DOHH2 (cell line): ENCODE measurements at regions not wholly inside any gene's neighbourhood (a gene's known extent, or its start where the extent isn't known, plus 50 kb on each side); places are given as distances from the start of the nearest gene placed in this dataset.

ENCODE experiments used
- H3F3A ChIP-seq: fragments of 200-600 bp; sonication (generic), shearing (Covaris generic); 2 replicates; pipeline ENCODE4 v1.6.0; 2016; ENCODE audit warnings: antibody characterized with exemption, mild to moderate bottlenecking; ENCODE audit not compliant: control insufficient read depth, insufficient read depth
- H3K27ac ChIP-seq: fragments of 200-600 bp; sonication (generic); 2 replicates; pipeline ENCODE4 v1.5.1; 2014; ENCODE audit warnings: low read depth, mild to moderate bottlenecking, low read length, moderate library complexity
- H3K27me3 ChIP-seq: fragments of 200-600 bp; sonication (generic); 2 replicates; pipeline ENCODE4 v1.6.1; 2014; ENCODE audit warnings: mild to moderate bottlenecking, low read length, mixed read lengths; ENCODE audit not compliant: control insufficient read depth
- H3K36me3 ChIP-seq: fragments of 200-600 bp; sonication (generic); 2 replicates; pipeline ENCODE4 v1.6.1; 2014; ENCODE audit warnings: mild to moderate bottlenecking, low read length, moderate library complexity, mixed read lengths; ENCODE audit not compliant: control insufficient read depth
- H3K4me1 ChIP-seq: fragments of 200-600 bp; sonication (generic); 2 replicates; pipeline ENCODE4 v1.6.1; 2014; ENCODE audit warnings: mild to moderate bottlenecking, low read length, mixed read lengths; ENCODE audit not compliant: control insufficient read depth
- H3K4me2 ChIP-seq: fragments of 200-600 bp; sonication (generic); 2 replicates; pipeline ENCODE4 v1.6.0; 2014; ENCODE audit warnings: mild to moderate bottlenecking, low read length, moderate library complexity
- H3K4me3 ChIP-seq: fragments of 200-600 bp; sonication (generic); 2 replicates; pipeline ENCODE4 v1.5.1; 2014; ENCODE audit warnings: mild to moderate bottlenecking, low read length, mixed read lengths
- H3K79me2 ChIP-seq: fragments of 200-600 bp; sonication (generic); 2 replicates; pipeline ENCODE4 v1.6.1; 2014; ENCODE audit warnings: mild to moderate bottlenecking, low read length, mixed read lengths; ENCODE audit not compliant: control insufficient read depth
- H3K9me2 ChIP-seq: fragments of 200-600 bp; sonication (generic); replicated peaks from 2 replicates; pipeline ENCODE4 v1.6.1; 2014; ENCODE audit warnings: mild to moderate bottlenecking, low read length, mixed read lengths; ENCODE audit not compliant: control insufficient read depth
- H3K9me3 ChIP-seq: fragments of 200-600 bp; sonication (generic); 2 replicates; pipeline ENCODE4 v1.6.1; 2014; ENCODE audit warnings: antibody characterized with exemption, low read length, mixed read lengths; ENCODE audit not compliant: control insufficient read depth, insufficient read depth
- H4K20me1 ChIP-seq: fragments of 200-600 bp; sonication (generic); 2 replicates; pipeline ENCODE4 v1.6.0; 2014; ENCODE audit warnings: low read depth, mild to moderate bottlenecking, antibody characterized with exemption, low read length, moderate library complexity; ENCODE audit not compliant: control insufficient read depth, insufficient read depth
- EZH2phosphoT487 ChIP-seq: fragments of 200-600 bp; sonication (generic); IDR thresholded peaks from 2 replicates; pipeline ENCODE4 v1.6.1; 2017; ENCODE audit warnings: borderline replicate concordance, mild to moderate bottlenecking, antibody characterized with exemption, low read length, moderate library complexity, mixed read lengths
- TF ChIP-seq, protein P1 (sequence below): fragments of 200-600 bp; sonication (generic); IDR thresholded peaks from one replicate; pipeline ENCODE4 v1.5.1; 2014; ENCODE audit warnings: antibody characterized with exemption, mild to moderate bottlenecking, low read depth, low read length; ENCODE audit not compliant: poor library complexity, severe bottlenecking

DNA sequence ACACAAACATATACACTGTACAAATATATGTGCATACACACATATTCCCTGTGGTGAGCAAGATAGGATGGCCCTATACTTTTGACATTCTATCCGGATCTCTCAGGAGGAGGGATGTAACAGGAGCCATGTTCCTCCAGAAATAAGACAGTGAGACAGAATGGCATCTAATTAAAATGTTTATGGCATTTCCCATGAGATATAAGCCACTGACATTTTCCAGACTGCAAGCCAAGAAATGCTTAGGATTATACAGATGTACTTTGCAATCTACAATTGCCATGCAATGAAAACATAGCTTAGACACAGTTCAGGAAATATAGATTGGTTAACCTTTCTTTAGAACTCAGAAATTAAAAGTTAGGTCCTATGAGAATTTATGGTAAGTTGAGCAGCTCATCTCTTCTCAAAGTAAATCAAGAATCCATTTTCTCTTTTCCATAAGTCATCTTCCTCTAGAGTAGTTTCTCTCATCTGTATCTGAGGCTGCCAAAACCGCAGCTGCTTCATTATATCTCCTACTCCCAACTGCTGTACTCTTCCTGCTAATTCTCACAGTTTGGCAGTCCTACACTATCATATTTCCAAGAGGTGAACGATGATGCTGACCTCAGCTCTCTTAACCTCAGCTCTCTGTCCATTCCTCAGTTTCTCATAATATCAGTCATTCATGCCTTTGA, 1719.1 kb downstream of the MAT2B start:
- Histone ChIP-seq H3F3A (no peaks in the 10 kb centered on the region), H3K9me2 (no peaks in the 10 kb centered on the region), H3K9me3 (no peaks in the 10 kb centered on the region), H3K36me3 (no peaks in the 10 kb centered on the region), H3K4me1 (no peaks in the 10 kb centered on the region), H3K4me2 (no peak overlapping the region), H3K27me3 (no peaks in the 10 kb centered on the region), H4K20me1 (no peaks in the 10 kb centered on the region), H3K4me3 (no peak overlapping the region), H3K79me2 (no peaks in the 10 kb centered on the region), H3K27ac (no peak overlapping the region)
- TF ChIP-seq EZH2phosphoT487, result no peak
- TF ChIP-seq, protein P1, sequence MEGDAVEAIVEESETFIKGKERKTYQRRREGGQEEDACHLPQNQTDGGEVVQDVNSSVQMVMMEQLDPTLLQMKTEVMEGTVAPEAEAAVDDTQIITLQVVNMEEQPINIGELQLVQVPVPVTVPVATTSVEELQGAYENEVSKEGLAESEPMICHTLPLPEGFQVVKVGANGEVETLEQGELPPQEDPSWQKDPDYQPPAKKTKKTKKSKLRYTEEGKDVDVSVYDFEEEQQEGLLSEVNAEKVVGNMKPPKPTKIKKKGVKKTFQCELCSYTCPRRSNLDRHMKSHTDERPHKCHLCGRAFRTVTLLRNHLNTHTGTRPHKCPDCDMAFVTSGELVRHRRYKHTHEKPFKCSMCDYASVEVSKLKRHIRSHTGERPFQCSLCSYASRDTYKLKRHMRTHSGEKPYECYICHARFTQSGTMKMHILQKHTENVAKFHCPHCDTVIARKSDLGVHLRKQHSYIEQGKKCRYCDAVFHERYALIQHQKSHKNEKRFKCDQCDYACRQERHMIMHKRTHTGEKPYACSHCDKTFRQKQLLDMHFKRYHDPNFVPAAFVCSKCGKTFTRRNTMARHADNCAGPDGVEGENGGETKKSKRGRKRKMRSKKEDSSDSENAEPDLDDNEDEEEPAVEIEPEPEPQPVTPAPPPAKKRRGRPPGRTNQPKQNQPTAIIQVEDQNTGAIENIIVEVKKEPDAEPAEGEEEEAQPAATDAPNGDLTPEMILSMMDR, result no peak

DNA sequence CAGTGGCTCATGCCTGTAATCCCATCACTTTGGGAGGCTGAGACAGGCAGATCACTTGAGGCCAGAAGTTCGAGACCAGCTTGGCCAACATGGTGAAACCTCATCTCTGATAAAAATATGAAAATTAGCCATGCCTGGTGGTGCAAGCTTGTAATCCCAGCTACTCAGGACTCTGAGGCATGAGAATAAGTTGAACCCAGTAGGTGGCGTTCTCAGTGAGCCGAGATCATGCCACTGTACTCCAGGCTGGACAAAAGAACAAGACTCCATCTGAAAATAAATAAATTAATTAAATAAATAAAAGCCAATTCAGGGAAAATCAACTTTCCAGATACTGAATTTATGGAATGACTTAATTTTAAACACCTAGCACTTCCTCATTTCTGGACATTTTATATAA, 1722.1 kb downstream of the MAT2B start:
- no peaks in the 10 kb centered on the region for H3K4me1 ChIP-seq
- no peaks in the 10 kb centered on the region for H3K36me3 ChIP-seq
- no peaks in the 10 kb centered on the region for H4K20me1 ChIP-seq
- no peak overlapping the region for H3K4me3 ChIP-seq
- H3K79me2 ChIP-seq, result no peaks in the 10 kb centered on the region
- TF ChIP-seq, protein P1, result no peak
- no peak for TF ChIP-seq EZH2phosphoT487
- H3K9me2 ChIP-seq, result no peaks in the 10 kb centered on the region
- H3K27me3 ChIP-seq, result no peaks in the 10 kb centered on the region
- H3K9me3 ChIP-seq, result no peaks in the 10 kb centered on the region
- H3F3A ChIP-seq, result no peaks in the 10 kb centered on the region
- no peak overlapping the region for H3K4me2 ChIP-seq
- no peak overlapping the region for H3K27ac ChIP-seq

DNA sequence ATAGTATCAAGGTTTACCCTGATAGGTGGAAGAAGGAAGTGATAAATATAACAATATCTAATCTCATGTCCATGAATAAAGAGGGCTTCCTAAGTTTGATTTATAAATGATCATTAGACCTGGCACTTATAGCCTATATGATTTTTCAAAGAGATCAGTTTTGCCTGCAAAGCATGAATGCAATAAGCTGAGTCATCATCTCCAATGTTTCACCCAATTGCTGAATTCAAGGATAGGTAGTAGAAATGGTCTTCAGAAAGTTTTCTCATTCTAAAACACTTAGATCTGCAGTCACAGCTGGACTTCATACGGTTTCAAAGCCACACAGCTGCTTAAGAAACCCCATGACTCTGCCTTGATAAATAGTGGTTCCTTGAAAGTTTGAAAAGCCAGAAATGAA, 1722.8 kb downstream of the MAT2B start:
- no peaks in the 10 kb centered on the region for H3K9me3 ChIP-seq
- no peaks in the 10 kb centered on the region for H3K79me2 ChIP-seq
- H3K4me3 ChIP-seq, result no peak overlapping the region
- no peaks in the 10 kb centered on the region for H3K27me3 ChIP-seq
- H3K36me3 ChIP-seq, result no peaks in the 10 kb centered on the region
- no peaks in the 10 kb centered on the region for H4K20me1 ChIP-seq
- no peaks in the 10 kb centered on the region for H3F3A ChIP-seq
- TF ChIP-seq EZH2phosphoT487, result no peak
- TF ChIP-seq, protein P1, result no peak
- no peak overlapping the region for H3K4me2 ChIP-seq
- H3K4me1 ChIP-seq, result no peaks in the 10 kb centered on the region
- H3K9me2 ChIP-seq, result no peaks in the 10 kb centered on the region
- H3K27ac ChIP-seq, result no peak overlapping the region
